HFFc6 (cell line): ENCODE measurements at regions not wholly inside any gene's neighbourhood (a gene's known extent, or its start where the extent isn't known, plus 50 kb on each side); places are given as distances from the start of the nearest gene placed in this dataset.

ENCODE experiments used
- DNase-seq: peaks from one replicate; pipeline ENCODE4 v3.0.0-alpha.2; 2018
- H3K27ac Mint-ChIP-seq: 2 replicates; pipeline ENCODE4 v1.8.0; 2020; ENCODE audit warnings: mild to moderate bottlenecking, mixed read lengths
- H3K27me3 Mint-ChIP-seq: 2 replicates; pipeline ENCODE4 v1.8.0; 2021; ENCODE audit warnings: mild to moderate bottlenecking, moderate library complexity, mixed read lengths; ENCODE audit not compliant: insufficient read depth
- H3K36me3 Mint-ChIP-seq: 2 replicates; pipeline ENCODE4 v1.8.0; 2021; ENCODE audit warnings: low read depth, mixed read lengths
- H3K4me1 Mint-ChIP-seq: 2 replicates; pipeline ENCODE4 v1.8.0; 2020; ENCODE audit warnings: low read depth, mixed read lengths
- H3K4me3 Mint-ChIP-seq: 2 replicates; pipeline ENCODE4 v1.8.0; 2020; ENCODE audit warnings: mild to moderate bottlenecking, moderate library complexity, mixed read lengths
- H3K9me3 Mint-ChIP-seq: 2 replicates; pipeline ENCODE4 v1.8.0; 2020; ENCODE audit warnings: mild to moderate bottlenecking, mixed read lengths
- CTCF ChIP-seq: fragments of 200-600 bp; sonication (generic); IDR thresholded peaks from 2 replicates; pipeline ENCODE4 v1.5.0; 2021; ENCODE audit warnings: antibody characterized with exemption, mild to moderate bottlenecking

- Mint-ChIP-seq H3K27me3 (peaks cover 3% of the 10 kb centered on the region), H3K36me3 (no peaks in the 10 kb centered on the region), H3K4me1 (peaks cover 52% of the 10 kb centered on the region), H3K9me3 (no peaks in the 10 kb centered on the region), H3K27ac (peak overlapping the region; percentile 58; the same call in 1 of the 2 replicates), H3K4me3 (peak overlapping the region; percentile 79)
- DNase-seq: peak; percentile 67
- TF ChIP-seq CTCF: no peak
These were observed 488.7 kb upstream of the PROK2 start for GRCh38 chr3:72273615-72274014.

- peaks cover 52% of the 10 kb centered on the region for H3K4me1 Mint-ChIP-seq
These were observed 487.4 kb upstream of the PROK2 start for GRCh38 chr3:72272356-72272755.

GRCh38 chr3:72271923-72272322 lies 487.0 kb upstream of the PROK2 start:
- H3K36me3 Mint-ChIP-seq: no peaks in the 10 kb centered on the region
- H3K9me3 Mint-ChIP-seq: no peaks in the 10 kb centered on the region
- H3K27ac Mint-ChIP-seq: no peak overlapping the region
- DNase-seq: no peak
- peaks cover 52% of the 10 kb centered on the region for H3K4me1 Mint-ChIP-seq
- no peak overlapping the region for H3K4me3 Mint-ChIP-seq
- peaks cover 1% of the 10 kb centered on the region for H3K27me3 Mint-ChIP-seq
- TF ChIP-seq CTCF: no peak

More at GRCh38 chr3:72272356-72272755, 487.4 kb upstream of the PROK2 start:
- no peaks in the 10 kb centered on the region for H3K36me3 Mint-ChIP-seq
- H3K27me3 Mint-ChIP-seq: peaks cover 1% of the 10 kb centered on the region
- H3K27ac Mint-ChIP-seq: no peak overlapping the region
- no peak for TF ChIP-seq CTCF
- H3K4me3 Mint-ChIP-seq: no peak overlapping the region
- DNase-seq: no peak
- no peaks in the 10 kb centered on the region for H3K9me3 Mint-ChIP-seq

- peaks cover 53% of the 10 kb centered on the region for H3K4me1 Mint-ChIP-seq
- no peaks in the 10 kb centered on the region for H3K9me3 Mint-ChIP-seq
- H3K27me3 Mint-ChIP-seq: peaks cover 1% of the 10 kb centered on the region; the same call in 1 of the 2 replicates
- no peak for TF ChIP-seq CTCF
- no peak for DNase-seq
- H3K36me3 Mint-ChIP-seq: no peaks in the 10 kb centered on the region
- no peak overlapping the region for H3K4me3 Mint-ChIP-seq
- H3K27ac Mint-ChIP-seq: no peak overlapping the region
These were observed 486.3 kb upstream of the PROK2 start for GRCh38 chr3:72271216-72271615.

GRCh38 chr3:72270730-72271129 lies 485.8 kb upstream of the PROK2 start:
- DNase-seq: no peak
- Mint-ChIP-seq H3K9me3 (no peaks in the 10 kb centered on the region), H3K36me3 (no peaks in the 10 kb centered on the region), H3K27me3 (peaks cover 1% of the 10 kb centered on the region; the same call in 1 of the 2 replicates), H3K27ac (peak overlapping the region; percentile 72; the same call in 1 of the 2 replicates), H3K4me3 (no peak overlapping the region; the same call in 1 of the 2 replicates), H3K4me1 (peaks cover 58% of the 10 kb centered on the region)
- no peak for TF ChIP-seq CTCF
